ENCODE measurements at regions not wholly inside any gene's neighbourhood (a gene's known extent, or its start where the extent isn't known, plus 50 kb on each side); places are given as distances from the start of the nearest gene placed in this dataset.

GRCh38 chr7:136144182-136144581 lies 167.0 kb upstream of the MTPN start:
- Histone ChIP-seq H3K27me3 (ENCODE audit: insufficient read depth, low read length) (no peaks in the 10 kb centered on the region), H2BK5ac (ENCODE audit: insufficient read length, low read length) (no peak overlapping the region), H3K27ac (ENCODE audit: insufficient read length, low read depth, low read length) (no peak overlapping the region), H2AK5ac (ENCODE audit: insufficient read length, low read length) (no peak overlapping the region), H2BK15ac (ENCODE audit: low read depth, low read length) (no peak overlapping the region), H3K23me2 (ENCODE audit: insufficient read length, low read depth, low read length, poor library complexity, severe bottlenecking) (no peaks in the 10 kb centered on the region), H3K4me1 (ENCODE audit: insufficient read depth, low read length) (no peaks in the 10 kb centered on the region), H3K9ac (ENCODE audit: extremely low read depth, insufficient read length, low read length) (no peak overlapping the region), H2BK12ac (ENCODE audit: insufficient read length, low read depth, low read length) (no peak overlapping the region), H3K4me2 (ENCODE audit: insufficient read depth, insufficient read length, low read length) (no peak overlapping the region), H3K4ac (ENCODE audit: low read depth, low read length) (no peak overlapping the region), H3K18ac (ENCODE audit: insufficient read length, low read depth, low read length) (no peak overlapping the region), H3K9me3 (ENCODE audit: control insufficient read depth, low read depth, low read length) (no peaks in the 10 kb centered on the region), H4K20me1 (ENCODE audit: control insufficient read depth, insufficient read depth, insufficient read length) (no peaks in the 10 kb centered on the region), H3K79me1 (ENCODE audit: insufficient read depth, low read depth, low read length, poor library complexity, severe bottlenecking) (no peaks in the 10 kb centered on the region), H3K56ac (ENCODE audit: insufficient read length, low read depth, low read length) (no peak overlapping the region), H3K23ac (ENCODE audit: insufficient read length, low read depth, low read length) (no peak overlapping the region), H4K91ac (ENCODE audit: insufficient read length, low read depth, low read length) (no peak overlapping the region), H3K14ac (ENCODE audit: insufficient read depth, low read length) (no peak overlapping the region), H4K5ac (ENCODE audit: insufficient read length, low read depth, low read length) (no peak overlapping the region), H3T11ph (ENCODE audit: low read length) (no peak overlapping the region), H3K79me2 (ENCODE audit: insufficient read depth, low read length) (no peaks in the 10 kb centered on the region), H2BK120ac (ENCODE audit: low read depth, low read length, poor library complexity, severe bottlenecking) (no peak overlapping the region), H4K8ac (replicated peaks; ENCODE audit: insufficient read length, low read depth, low read length) (no peak overlapping the region), H2AFZ (ENCODE audit: low read length) (no peak overlapping the region), H2BK20ac (ENCODE audit: low read depth, low read length, poor library complexity, severe bottlenecking) (no peak overlapping the region)
- WGBS (ENCODE audit: extremely low coverage, insufficient read length, low lambda C conversion rate), result no CpG with 5 or more reads among the region's 2 CpGs
- Mint-ChIP-seq H3K4me1 (no peaks in the 10 kb centered on the region), H3K9me3 (no peaks in the 10 kb centered on the region), H3K27ac (no peak overlapping the region), H3K27me3 (ENCODE audit: low read depth) (no peaks in the 10 kb centered on the region; the same call in none of the 2 replicates), H3K36me3 (ENCODE audit: insufficient read depth in 1 of 3, low read depth in 3 of 3) (no peaks in the 10 kb centered on the region), H3K4me3 (no peak overlapping the region)
- no peak for TF ChIP-seq CTCF (conservative IDR thresholded peaks at IDR 0.05)
- no peak for DNase-seq
